Stimulated activated naive CD8-positive, alpha-beta T cell treated with anti-CD3 and anti-CD28 coated beads, Interleukin-15, Interleukin-2, amounts not matched to agents 100 U/mL and 50 U/mL, for 24 hours (primary cell): ENCODE measurements at regions not wholly inside any gene's neighbourhood (a gene's known extent, or its start where the extent isn't known, plus 50 kb on each side); places are given as distances from the start of the nearest gene placed in this dataset.

ENCODE experiments used
- ATAC-seq: fragments of 150-1000 bp; cut with Tn5 transposase; one replicate; pipeline ENCODE4 v1.10.0; 2021
- DNase-seq: peaks from one replicate; pipeline ENCODE4 v3.0.0; 2021

GRCh38 chr1:232445361-232446106 lies 184.4 kb downstream of the SIPA1L2 start:
- DNase-seq (no peak), ATAC-seq (no peak)

DNA sequence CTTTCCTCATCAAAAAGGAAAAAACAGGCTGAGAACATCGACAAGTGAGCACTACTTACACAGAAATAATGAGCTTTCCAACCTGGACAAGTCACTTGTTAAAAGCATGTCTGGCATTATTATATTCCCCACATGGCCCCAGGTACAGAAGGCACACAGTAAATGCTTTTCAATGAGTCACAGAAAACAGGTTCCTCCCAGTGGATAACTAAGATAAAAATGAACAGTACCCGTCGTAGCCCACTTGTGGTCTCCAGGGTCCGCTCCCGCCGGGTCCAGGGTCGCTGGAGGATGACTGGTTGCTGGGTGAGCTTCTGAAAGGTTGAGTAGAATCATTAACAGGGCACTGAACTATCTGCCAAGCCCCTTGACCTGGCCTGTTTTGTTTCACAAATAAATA lies 186.6 kb downstream of the SIPA1L2 start:
- no peak for ATAC-seq
- no peak for DNase-seq

GRCh38 chr1:232441036-232441411 lies 188.9 kb downstream of the SIPA1L2 start:
- DNase-seq (no peak), ATAC-seq (no peak)

- DNase-seq (peak; percentile 10), ATAC-seq (peak; percentile 72)
Observed at GRCh38 chr1:232440325-232441035, 189.5 kb downstream of the SIPA1L2 start.

GRCh38 chr1:232439011-232439410 lies 190.9 kb downstream of the SIPA1L2 start:
- no peak for ATAC-seq
- no peak for DNase-seq

DNA sequence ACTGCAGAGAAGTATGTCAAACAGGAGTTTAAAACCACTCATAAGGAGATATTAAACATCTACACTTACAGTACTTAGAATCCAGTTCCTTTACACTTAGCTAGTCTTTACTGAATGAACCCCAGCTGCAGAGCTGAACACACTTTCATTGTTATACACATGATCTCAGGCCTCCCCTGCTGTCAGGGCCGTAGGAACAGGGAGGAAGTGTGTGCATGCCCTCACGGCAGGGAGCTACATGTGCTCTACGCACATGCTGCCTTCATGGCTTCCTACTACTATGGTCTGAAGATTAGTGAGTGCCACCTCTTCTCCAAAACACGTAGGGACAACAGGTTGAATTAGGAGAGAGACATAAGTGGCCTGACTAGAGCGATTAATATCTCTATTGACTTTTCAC lies 191.5 kb downstream of the SIPA1L2 start:
- ATAC-seq (no peak), DNase-seq (no peak)

DNA sequence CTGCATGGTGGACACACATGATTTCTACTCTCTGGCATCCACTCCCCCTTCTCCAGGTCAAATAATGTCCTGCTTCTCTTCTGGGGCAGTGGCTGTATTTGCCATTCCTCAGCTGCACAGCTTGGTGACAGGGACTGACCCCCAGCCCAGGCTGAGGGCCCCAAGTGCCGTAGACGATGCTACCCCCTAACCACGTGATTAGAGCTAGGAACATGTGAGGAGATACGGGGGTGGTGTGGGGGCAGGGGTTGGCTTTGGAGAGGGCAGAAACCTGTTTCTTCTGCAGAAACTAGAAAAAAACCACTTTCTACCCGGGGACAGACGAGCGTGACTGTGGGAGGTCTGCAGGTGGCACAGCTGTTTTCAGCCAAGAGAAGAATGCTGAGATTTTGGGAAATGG lies 192.4 kb downstream of the SIPA1L2 start:
- no peak for DNase-seq
- no peak for ATAC-seq

GRCh38 chr1:232435729-232436128 lies 194.2 kb downstream of the SIPA1L2 start:
- ATAC-seq = no peak

DNA sequence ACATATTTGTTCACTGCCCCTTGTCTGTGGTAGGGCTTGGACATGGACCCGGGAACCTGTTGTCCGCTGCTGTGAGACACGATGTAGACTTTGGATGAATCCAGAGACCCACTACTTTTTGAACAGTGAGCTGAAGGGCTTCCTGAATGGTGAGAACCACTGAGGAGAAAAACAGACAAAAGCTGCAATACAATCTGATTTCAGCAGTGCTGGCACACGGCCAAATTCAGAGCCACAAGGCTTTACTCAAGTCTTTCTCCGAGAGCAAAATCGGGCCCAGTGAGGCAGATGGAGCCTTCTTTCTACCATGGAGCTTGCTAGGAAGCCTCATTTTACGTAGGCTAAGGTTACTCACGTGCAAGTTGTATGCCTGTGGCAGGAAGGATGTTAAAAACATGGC lies 197.6 kb downstream of the SIPA1L2 start:
- ATAC-seq (no peak), DNase-seq (no peak)

More at GRCh38 chr1:232435729-232436128, 194.2 kb downstream of the SIPA1L2 start:
- DNase-seq = no peak

GRCh38 chr1:232431748-232432147 lies 198.2 kb downstream of the SIPA1L2 start:
- DNase-seq = no peak
- no peak for ATAC-seq

GRCh38 chr1:232431326-232431725 lies 198.6 kb downstream of the SIPA1L2 start:
- DNase-seq (no peak), ATAC-seq (no peak)

GRCh38 chr1:232430467-232430866 lies 199.5 kb downstream of the SIPA1L2 start:
- DNase-seq (no peak), ATAC-seq (no peak)

DNA sequence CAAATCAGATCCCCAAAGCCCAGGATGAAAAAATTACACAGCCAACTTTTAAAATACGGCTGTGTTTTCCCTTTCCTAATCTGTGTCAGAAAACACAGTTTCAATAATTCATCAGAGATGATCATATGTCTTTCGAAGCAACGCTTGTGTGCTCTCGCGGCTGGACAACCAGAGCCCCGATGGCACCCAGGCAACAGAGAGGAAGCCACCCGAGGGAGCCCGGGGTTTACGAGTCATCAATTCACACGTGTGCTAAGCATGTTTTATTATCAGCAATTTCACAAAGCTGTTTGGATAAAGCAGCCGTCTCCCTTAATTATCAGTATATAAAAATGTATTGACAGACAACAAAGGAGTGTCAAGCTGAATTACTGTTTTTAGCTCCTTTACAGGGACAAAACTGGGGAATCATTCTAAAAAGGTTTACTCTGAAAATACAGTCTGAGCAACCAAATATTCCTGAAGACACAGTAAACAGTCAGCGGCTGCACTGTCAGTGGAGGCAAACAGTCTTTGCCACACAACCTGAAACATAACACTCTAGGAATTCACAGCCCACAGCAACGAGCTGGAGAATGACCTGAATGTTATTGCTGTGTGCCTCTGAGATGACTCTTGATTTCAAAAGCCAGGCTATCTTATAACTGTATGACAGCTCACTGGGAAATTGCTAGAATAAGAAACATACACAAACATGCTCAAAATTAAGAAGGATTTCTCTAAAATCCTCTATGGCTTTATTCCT lies 201.0 kb downstream of the SIPA1L2 start:
- DNase-seq (no peak), ATAC-seq (no peak)

DNA sequence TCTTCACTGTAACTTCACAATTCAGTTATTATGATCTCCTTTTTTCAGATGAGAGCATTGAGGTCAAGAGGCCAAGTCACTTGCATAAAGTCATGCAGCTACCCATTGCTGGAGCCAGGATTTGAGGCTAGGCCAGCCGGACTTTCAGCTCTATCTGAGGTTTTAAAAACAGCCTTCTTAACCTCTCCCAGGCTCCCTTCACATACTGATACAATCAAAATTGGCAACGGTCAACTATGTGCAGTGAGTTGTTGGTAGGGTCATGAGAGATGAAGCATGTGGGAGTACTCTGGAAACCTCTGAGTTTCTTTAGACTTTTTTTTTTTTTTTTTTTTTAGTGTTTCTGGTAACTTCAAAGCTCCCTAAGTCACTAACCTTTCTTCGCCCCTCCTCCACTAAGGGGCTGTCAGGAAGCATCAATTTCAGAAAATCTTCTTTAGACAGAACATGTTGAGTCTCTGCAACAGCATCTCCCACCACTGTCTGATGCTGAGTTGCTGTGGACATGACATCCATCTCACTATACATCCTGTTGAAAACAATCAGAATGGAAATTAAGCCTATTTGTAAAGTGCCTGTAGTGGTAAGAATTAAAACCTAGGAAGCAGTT lies 201.8 kb downstream of the SIPA1L2 start:
- ATAC-seq = no peak
- DNase-seq = no peak

- no peak for DNase-seq
- ATAC-seq = no peak
Observed at GRCh38 chr1:232426801-232427200, 203.1 kb downstream of the SIPA1L2 start.

DNA sequence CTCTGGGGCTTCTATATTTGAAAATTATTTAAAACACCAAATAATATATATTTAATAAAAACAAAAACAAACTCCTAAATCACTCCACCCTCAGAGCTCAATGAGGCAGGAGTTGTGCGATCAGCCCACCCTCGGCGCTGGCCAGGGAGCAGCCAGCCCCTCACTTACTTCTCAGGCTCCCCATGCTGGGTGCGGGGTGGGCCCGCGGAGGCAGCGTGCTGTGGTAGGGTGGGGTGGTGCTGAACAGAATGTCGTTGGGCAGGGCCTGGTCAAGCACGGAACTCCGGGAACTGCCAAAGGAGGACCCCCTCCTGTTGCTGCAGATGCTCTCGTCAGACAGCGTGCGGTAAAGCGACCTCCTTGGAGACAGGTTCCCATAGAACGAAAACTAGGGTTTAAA lies 204.5 kb downstream of the SIPA1L2 start:
- ATAC-seq = no peak
- no peak for DNase-seq

- ATAC-seq = no peak
- no peak for DNase-seq
Observed at GRCh38 chr1:232423591-232423990, 206.3 kb downstream of the SIPA1L2 start.

- ATAC-seq = no peak
Observed at GRCh38 chr1:232422898-232423297, 207.0 kb downstream of the SIPA1L2 start.

GRCh38 chr1:232422098-232422497 lies 207.8 kb downstream of the SIPA1L2 start:
- ATAC-seq (no peak), DNase-seq (no peak)

More at GRCh38 chr1:232422898-232423297, 207.0 kb downstream of the SIPA1L2 start:
- no peak for DNase-seq

- DNase-seq (no peak), ATAC-seq (no peak)
Observed at GRCh38 chr1:232421143-232421796, 208.7 kb downstream of the SIPA1L2 start.

GRCh38 chr1:232417636-232418248 lies 212.2 kb downstream of the SIPA1L2 start:
- DNase-seq (no peak), ATAC-seq (no peak)
